B cell (primary cell): ENCODE measurements at regions not wholly inside any gene's neighbourhood (a gene's known extent, or its start where the extent isn't known, plus 50 kb on each side); places are given as distances from the start of the nearest gene placed in this dataset.

Source experiments
- ATAC-seq: fragments of 200-7000 bp; cut with Tn5 transposase; one replicate; pipeline ENCODE4 v1.10.0; 2021; ENCODE audit warnings: low read depth, mild to moderate bottlenecking, moderate number of reproducible peaks, moderate library complexity
- CTCF ChIA-PET: fragments of 350-600 bp; sonication (Branson Sonifier 250); formaldehyde crosslinking; loops from one replicate; lab custom pipeline; 2021; ENCODE audit warnings: antibody characterized with exemption, inconsistent platforms; lab: Charles Lee
- POLR2A ChIA-PET: fragments of 350-600 bp; sonication (Branson Sonifier 250); formaldehyde crosslinking; loops from one replicate; lab custom pipeline; 2021; ENCODE audit warnings: antibody characterized with exemption; lab: Charles Lee
- DNase-seq: peaks from one replicate; pipeline ENCODE4 v3.0.0; 2013
- H2AFZ ChIP-seq: 2 replicates; pipeline ENCODE4 v1.6.1; 2012; ENCODE audit warnings: mild to moderate bottlenecking, low read depth, low read length; ENCODE audit not compliant: insufficient read depth, poor library complexity, severe bottlenecking
- H3K27ac ChIP-seq, 2 donors: 1 replicate in 1 of 2; 2 replicates in 1 of 2; pipeline ENCODE4 v1.5.1; 2012 to 2013; ENCODE audit warnings: low read length in 2 of 2, mild to moderate bottlenecking in 2 of 2, moderate library complexity in 1 of 2
- H3K27me3 ChIP-seq, 4 experiments: fragments of 200-600 bp in 1 of 4; sonication (generic) in 1 of 4; replicated peaks in 1 of 4; 1 replicate in 2 of 4; 2 replicates in 2 of 4; pipeline versions ENCODE4 v1.6.1 to v1.7.0; 2013 to 2016; ENCODE audit warnings: low read length in 3 of 4, mild to moderate bottlenecking in 2 of 4, mixed read lengths in 1 of 4, moderate library complexity in 1 of 4; ENCODE audit not compliant: insufficient read depth in 4 of 4, control insufficient read depth in 3 of 4; ENCODE audit errors: control extremely low read depth in 1 of 4
- H3K36me3 ChIP-seq, 2 experiments: replicated peaks in 1 of 2; 1 replicate in 1 of 2; 2 replicates in 1 of 2; pipeline versions ENCODE4 v1.6.1 to v1.7.1; 2013; ENCODE audit warnings: low read length in 1 of 2; ENCODE audit not compliant: insufficient read depth in 2 of 2, control insufficient read depth in 1 of 2; ENCODE audit errors: control extremely low read depth in 1 of 2, extremely low read depth in 1 of 2
- H3K4me1 ChIP-seq, 2 donors: fragments of 200-600 bp in 1 of 2; sonication (generic) in 1 of 2; 1 replicate in 1 of 2; 2 replicates in 1 of 2; pipeline versions ENCODE4 v1.5.1 to v1.6.1; 2013 to 2017; ENCODE audit warnings: low read length in 2 of 2; ENCODE audit not compliant: control insufficient read depth in 2 of 2, insufficient read depth in 2 of 2
- H3K4me2 ChIP-seq: replicated peaks from 2 replicates; pipeline ENCODE3; 2012; ENCODE audit warnings: mild to moderate bottlenecking, low read depth, low read length; ENCODE audit not compliant: poor library complexity, severe bottlenecking
- H3K4me3 ChIP-seq, 5 experiments: fragments of 200-600 bp in 1 of 5; sonication (generic) in 1 of 5; 1 replicate in 3 of 5; 2 replicates in 2 of 5; pipeline versions ENCODE4 v1.5.1 to v1.7.0; 2011 to 2016; ENCODE audit warnings: low read length in 4 of 5, mild to moderate bottlenecking in 4 of 5, low read depth in 2 of 5, control low read depth in 1 of 5, moderate library complexity in 1 of 5; ENCODE audit not compliant: insufficient read depth in 1 of 5; ENCODE audit errors: control extremely low read depth in 1 of 5, extremely low read depth in 1 of 5
- H3K79me2 ChIP-seq: fragments of 200-600 bp; sonication (generic); one replicate; pipeline ENCODE4 v1.6.0; 2016; ENCODE audit warnings: low read length; ENCODE audit not compliant: control insufficient read depth, insufficient read depth
- H3K9ac ChIP-seq: fragments of 200-600 bp; sonication (generic); 2 replicates; pipeline ENCODE4 v1.6.1; 2017; ENCODE audit warnings: mild to moderate bottlenecking, low read length, moderate library complexity
- H3K9me3 ChIP-seq, 3 donors: one replicate each; pipeline versions ENCODE4 v1.6.1 to v1.7.1; 2013; ENCODE audit warnings: low read length in 2 of 3; ENCODE audit not compliant: control insufficient read depth in 2 of 3, insufficient read depth in 1 of 3; ENCODE audit errors: control extremely low read depth in 1 of 3
- H4K20me1 ChIP-seq: 2 replicates; pipeline ENCODE4 v1.6.0; 2012; ENCODE audit warnings: mild to moderate bottlenecking, low read length; ENCODE audit not compliant: insufficient read depth, control insufficient read depth, poor library complexity, severe bottlenecking
- H3K27ac Mint-ChIP-seq: one replicate; pipeline ENCODE4 v1.8.0; 2021; ENCODE audit warnings: mixed read lengths
- H3K27me3 Mint-ChIP-seq: one replicate; pipeline ENCODE4 v1.8.0; 2021; ENCODE audit warnings: mixed read lengths
- H3K4me1 Mint-ChIP-seq: one replicate; pipeline ENCODE4 v1.8.0; 2021; ENCODE audit warnings: mixed read lengths
- H3K4me3 Mint-ChIP-seq: one replicate; pipeline ENCODE4 v1.8.0; 2021; ENCODE audit warnings: mixed read lengths
- H3K9me3 Mint-ChIP-seq: one replicate; pipeline ENCODE4 v1.8.0; 2022; ENCODE audit warnings: mixed read lengths; ENCODE audit not compliant: insufficient read depth
- CTCF ChIP-seq: fragments of 200-600 bp; IDR thresholded peaks from one replicate; pipeline ENCODE4 v1.8.0; 2022; ENCODE audit warnings: antibody characterized with exemption, mild to moderate bottlenecking
- EZH2 ChIP-seq: IDR thresholded peaks from 2 replicates; pipeline ENCODE4 v1.6.1; 2012; ENCODE audit warnings: borderline replicate concordance, low read depth, mild to moderate bottlenecking, moderate library complexity, low read length; ENCODE audit not compliant: insufficient read depth, poor library complexity, severe bottlenecking
- WGBS: methylation state at CpG from one replicate; pipeline ENCODE4 v1.1.5; 2013; ENCODE audit warnings: missing lambda C conversion rate; ENCODE audit not compliant: insufficient coverage; 5-methylcytosine and 5-hydroxymethylcytosine counted together
- intact Hi-C: fragments of 100-400 bp; cut with micrococcal nuclease; formaldehyde crosslinking; loops from one replicate; pipeline ENCODE4 v1.10.0; 2022

- H3K9me3 ChIP-seq = peaks cover 0 to 2% (median 1%) of the 10 kb centered on the region in 3 donors
- no peak overlapping the region for H3K4me3 ChIP-seq
- Mint-ChIP-seq H3K27me3 (peaks cover 38% of the 10 kb centered on the region), H3K4me1 (peaks cover 19% of the 10 kb centered on the region), H3K4me3 (no peak overlapping the region), H3K9me3 (peaks cover 5% of the 10 kb centered on the region), H3K27ac (no peak overlapping the region)
- no peak overlapping the region for H3K4me2 ChIP-seq
- H4K20me1 ChIP-seq = no peaks in the 10 kb centered on the region
- no peak overlapping the region for H3K9ac ChIP-seq
- TF ChIP-seq CTCF (no peak), EZH2 (no peak)
- H3K4me1 ChIP-seq = peaks cover 15 to 18% of the 10 kb centered on the region in 2 donors
- ChIA-PET POLR2A (no interaction called here), CTCF (no interaction called here)
- no peak for DNase-seq
- H3K36me3 ChIP-seq = no peaks in the 10 kb centered on the region
- 100% methylated on average over 1 of the region's 7 CpGs for WGBS
- ATAC-seq = no peak
- H3K27me3 ChIP-seq = peaks cover 0 to 11% (median 6%) of the 10 kb centered on the region in 4 experiments
- intact Hi-C loops = no loop called here
- no peak overlapping the region for H2AFZ ChIP-seq
- H3K79me2 ChIP-seq = no peaks in the 10 kb centered on the region
- H3K27ac ChIP-seq = no peak overlapping the region
These were observed 228.8 kb downstream of the SMARCA2 start for GRCh38 chr9:2243666-2244555.

GRCh38 chr9:2247340-2247739, 232.2 kb downstream of the SMARCA2 start:
- POLR2A ChIA-PET = no interaction called here
- peaks cover 9% of the 10 kb centered on the region for H3K4me1 Mint-ChIP-seq
- ATAC-seq (no peak), DNase-seq (no peak)
- CTCF ChIA-PET = no interaction called here
- Histone ChIP-seq H3K36me3 (no peaks in the 10 kb centered on the region), H3K4me2 (no peak overlapping the region), H3K27me3 (peaks cover 0 to 11% (median 8%) of the 10 kb centered on the region in 4 experiments), H3K4me1 (peaks cover 9% of the 10 kb centered on the region in 2 donors), H3K4me3 (no peak overlapping the region), H3K27ac (no peak overlapping the region), H3K9me3 (peaks cover 1 to 4% (median 2%) of the 10 kb centered on the region in 3 donors), H4K20me1 (no peaks in the 10 kb centered on the region), H2AFZ (no peak overlapping the region), H3K9ac (no peak overlapping the region), H3K79me2 (no peaks in the 10 kb centered on the region)
- no CpG with 5 or more reads among the region's 6 CpGs for WGBS
- no peak overlapping the region for H3K4me3 Mint-ChIP-seq
- intact Hi-C loops = no loop called here
- TF ChIP-seq EZH2 = no peak
- peaks cover 37% of the 10 kb centered on the region for H3K27me3 Mint-ChIP-seq
- H3K9me3 Mint-ChIP-seq = peaks cover 5% of the 10 kb centered on the region
- no peak overlapping the region for H3K27ac Mint-ChIP-seq
